ENCODE measurements at regions not wholly inside any gene's neighbourhood (a gene's known extent, or its start where the extent isn't known, plus 50 kb on each side); places are given as distances from the start of the nearest gene placed in this dataset.

- in situ Hi-C loops (cut with HindIII; ENCODE audit: low sequenced_read_pairs) = no loop called here
Measured at GRCh38 chr9:121568343-121569265, 69.0 kb upstream of the GGTA1 start.

GRCh38 chr9:121569266-121569648 lies 69.6 kb upstream of the GGTA1 start:
- in situ Hi-C loops (cut with HindIII; ENCODE audit: low sequenced_read_pairs) = no loop called here

GRCh38 chr9:121572581-121572980 lies 72.9 kb upstream of the GGTA1 start:
- in situ Hi-C loops (cut with HindIII; ENCODE audit: low sequenced_read_pairs) = no loop called here

GRCh38 chr9:121573717-121574485 lies 74.3 kb upstream of the GGTA1 start:
- in situ Hi-C loops (cut with HindIII; ENCODE audit: low sequenced_read_pairs) = no loop called here

GRCh38 chr9:121574774-121575519 lies 75.3 kb upstream of the GGTA1 start:
- in situ Hi-C loops (cut with HindIII; ENCODE audit: low sequenced_read_pairs) = no loop called here

GRCh38 chr9:121576281-121577075 lies 75.0 kb upstream of the DAB2IP start:
- in situ Hi-C loops (cut with HindIII; ENCODE audit: low sequenced_read_pairs) = no loop called here

GRCh38 chr9:121577166-121577565 lies 74.3 kb upstream of the DAB2IP start:
- in situ Hi-C loops (cut with HindIII; ENCODE audit: low sequenced_read_pairs) = no loop called here

- in situ Hi-C loops (cut with HindIII; ENCODE audit: low sequenced_read_pairs) = no loop called here
Measured at GRCh38 chr9:121577572-121577971, 73.9 kb upstream of the DAB2IP start.

- in situ Hi-C loops (cut with HindIII; ENCODE audit: low sequenced_read_pairs) = loop anchor here (5.0 kb wide), 1 partner anchor 35 kb away; no protein-coding TSS in a partner anchor
Measured at GRCh38 chr9:121581786-121582600, 69.4 kb upstream of the DAB2IP start.

GRCh38 chr9:121582641-121583040 lies 68.8 kb upstream of the DAB2IP start:
- in situ Hi-C loops (cut with HindIII; ENCODE audit: low sequenced_read_pairs) = loop anchor here (5.0 kb wide), 1 partner anchor 35 kb away; no protein-coding TSS in a partner anchor

GRCh38 chr9:121584421-121584820 lies 67.0 kb upstream of the DAB2IP start:
- in situ Hi-C loops (cut with HindIII; ENCODE audit: low sequenced_read_pairs) = loop anchor here (5.0 kb wide), 1 partner anchor 37 kb away; no protein-coding TSS in a partner anchor

GRCh38 chr9:121587863-121588262 lies 63.6 kb upstream of the DAB2IP start:
- in situ Hi-C loops (cut with HindIII; ENCODE audit: low sequenced_read_pairs) = no loop called here

GRCh38 chr9:121589986-121590385 lies 61.4 kb upstream of the DAB2IP start:
- in situ Hi-C loops (cut with HindIII; ENCODE audit: low sequenced_read_pairs) = no loop called here

GRCh38 chr9:121592265-121592664 lies 59.2 kb upstream of the DAB2IP start:
- in situ Hi-C loops (cut with HindIII; ENCODE audit: low sequenced_read_pairs) = no loop called here

GRCh38 chr9:121593066-121593465 lies 58.4 kb upstream of the DAB2IP start:
- in situ Hi-C loops (cut with HindIII; ENCODE audit: low sequenced_read_pairs) = no loop called here

GRCh38 chr9:121596515-121596914 lies 54.9 kb upstream of the DAB2IP start:
- in situ Hi-C loops (cut with HindIII; ENCODE audit: low sequenced_read_pairs) = no loop called here

- in situ Hi-C loops (cut with HindIII; ENCODE audit: low sequenced_read_pairs) = no loop called here
Measured at GRCh38 chr9:121597698-121598166, 53.7 kb upstream of the DAB2IP start.

- in situ Hi-C loops (cut with HindIII; ENCODE audit: low sequenced_read_pairs) = no loop called here
Measured at GRCh38 chr9:121598167-121598964, 53.1 kb upstream of the DAB2IP start.

Measured in endothelial cell of hepatic sinusoid (primary cell).